Stomach (tissue), 8 donors: ENCODE measurements at regions not wholly inside any gene's neighbourhood (a gene's known extent, or its start where the extent isn't known, plus 50 kb on each side); places are given as distances from the start of the nearest gene placed in this dataset.

Experiments
- DNase-seq, 2 donors: peaks; one replicate each; pipeline versions ENCODE4 v3.0.0 to v3.0.0-alpha.2; 2013 to 2019
- H3K27ac ChIP-seq, 5 donors: fragments of 200-600 bp in 4 of 5; sonication (generic) in 4 of 5; one replicate each; pipeline ENCODE4 v1.5.1; 2013 to 2019; ENCODE audit warnings: mild to moderate bottlenecking in 1 of 5, moderate library complexity in 1 of 5
- H3K27me3 ChIP-seq, 3 donors: fragments of 200-600 bp; sonication (generic); one replicate each; pipeline ENCODE4 v1.5.1; 2017 to 2019; ENCODE audit warnings: mixed run types in 1 of 3
- H3K36me3 ChIP-seq, 4 donors: fragments of 200-600 bp; sonication (generic); 1 replicate in 3 of 4; 2 replicates in 1 of 4; pipeline ENCODE4 v1.5.1; 2016 to 2019
- H3K4me1 ChIP-seq, 4 donors: fragments of 200-600 bp; sonication (generic); one replicate each; pipeline ENCODE4 v1.5.1; 2016 to 2019
- H3K4me3 ChIP-seq, 4 donors: fragments of 200-600 bp; sonication (generic) in 3 of 4; one replicate each; pipeline ENCODE4 v1.5.1; 2016 to 2019; ENCODE audit warnings: mild to moderate bottlenecking in 1 of 4
- H3K9me3 ChIP-seq, 4 donors: fragments of 200-600 bp; sonication (generic); one replicate each; pipeline ENCODE4 v1.5.1; 2016 to 2019
- EP300 ChIP-seq: sonication (generic); formaldehyde crosslinking; IDR thresholded peaks from one replicate; pipeline ENCODE4 v1.6.1; 2017; ENCODE audit warnings: antibody characterized with exemption
- POLR2A ChIP-seq, 4 donors: fragments of 450-650 bp; IDR thresholded peaks; one replicate each; pipeline ENCODE4 v1.6.1; 2016; ENCODE audit warnings: antibody characterized with exemption in 4 of 4, control low read depth in 2 of 4, mild to moderate bottlenecking in 1 of 4, moderate library complexity in 1 of 4
- POLR2AphosphoS5 ChIP-seq, 3 donors: sonication (generic); formaldehyde crosslinking; IDR thresholded peaks; one replicate each; pipeline ENCODE4 v1.6.1; 2016; ENCODE audit warnings: antibody characterized with exemption in 3 of 3
- WGBS, 5 donors: extraction: QIAGEN DNeasy Blood & Tissue Kit in 3 of 5; methylation state at CpG; one replicate each; pipeline versions ENCODE4 v1.1.5 to v1.1.7; 2013 to 2018; 5-methylcytosine and 5-hydroxymethylcytosine counted together
- intact Hi-C: fragments of 100-400 bp; cut with DNase I; formaldehyde crosslinking; loops from one replicate; pipeline ENCODE4 v1.15.1; 2023; ENCODE audit warnings: low total_unique reads
- TF ChIP-seq, protein P1 (sequence below), 7 experiments: fragments of 450-650 bp in 4 of 7; fragments of 200-600 bp in 3 of 7; sonication (generic) in 3 of 7; IDR thresholded peaks; one replicate each; pipeline ENCODE4 v1.5.1; 2016 to 2019; ENCODE audit warnings: antibody characterized with exemption in 7 of 7, control low read depth in 2 of 7, mild to moderate bottlenecking in 1 of 7
- donor health status: healthy with polysubstance abuse.
- donor health status: Bipolar disorder and iron deficiency.
- donor health status: healthy.

DNA sequence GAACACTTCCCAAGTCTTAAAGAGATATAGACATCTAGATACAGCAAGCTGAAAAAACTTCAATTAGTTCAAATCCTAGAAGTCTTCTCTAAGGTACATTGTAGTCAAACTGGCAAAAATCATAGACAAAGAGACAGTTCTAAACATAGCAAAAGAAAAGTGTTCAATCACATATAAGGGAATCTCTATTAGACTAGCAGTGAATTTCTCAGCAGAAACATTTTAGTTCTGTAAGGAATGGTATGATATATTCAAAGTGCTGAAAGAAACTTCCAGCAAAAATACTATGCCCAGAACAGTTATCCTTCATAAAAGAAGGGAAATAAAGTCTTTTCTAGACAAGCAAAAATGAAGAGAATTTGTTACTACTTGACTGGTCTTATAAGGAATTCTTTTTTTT lies 186.3 kb upstream of the SYNCRIP start:
- intact Hi-C loops, result no loop called here
- H3K9me3 ChIP-seq, result peaks cover 5 to 41% (median 29%) of the 10 kb centered on the region in 4 donors

DNA sequence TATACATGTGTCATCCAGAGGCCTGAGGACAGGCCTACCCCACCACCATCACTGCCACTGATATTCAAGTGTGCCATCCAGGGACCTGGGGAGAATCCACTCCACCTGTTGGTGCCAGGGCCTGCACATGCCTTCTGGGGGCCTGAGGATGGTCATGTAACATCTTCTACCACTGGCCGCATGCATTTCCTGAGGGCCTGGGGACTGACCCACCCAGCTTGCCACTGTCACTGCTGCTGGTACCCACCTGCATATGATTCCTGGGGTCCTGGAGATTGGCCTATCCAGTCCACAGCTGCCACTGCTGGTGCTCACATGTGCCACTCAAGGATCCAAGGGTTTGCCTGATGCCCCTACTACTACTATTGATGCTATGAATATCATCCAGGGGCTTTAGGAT lies 184.3 kb upstream of the SYNCRIP start:
- Histone ChIP-seq H3K4me3 (no peak overlapping the region), H3K36me3 (no peaks in the 10 kb centered on the region), H3K4me1 (no peaks in the 10 kb centered on the region), H3K27ac (no peak overlapping the region), H3K27me3 (no peaks in the 10 kb centered on the region), H3K9me3 (peaks cover 5 to 52% (median 30%) of the 10 kb centered on the region in 4 donors)
- WGBS, 5 donors, result 94 to 100% (median 100%) methylated on average over 1 of the region's 1 CpG; no CpG with 5 or more reads in 1 of the 5 donors
- DNase-seq, result no peak
- TF ChIP-seq, protein P1, sequence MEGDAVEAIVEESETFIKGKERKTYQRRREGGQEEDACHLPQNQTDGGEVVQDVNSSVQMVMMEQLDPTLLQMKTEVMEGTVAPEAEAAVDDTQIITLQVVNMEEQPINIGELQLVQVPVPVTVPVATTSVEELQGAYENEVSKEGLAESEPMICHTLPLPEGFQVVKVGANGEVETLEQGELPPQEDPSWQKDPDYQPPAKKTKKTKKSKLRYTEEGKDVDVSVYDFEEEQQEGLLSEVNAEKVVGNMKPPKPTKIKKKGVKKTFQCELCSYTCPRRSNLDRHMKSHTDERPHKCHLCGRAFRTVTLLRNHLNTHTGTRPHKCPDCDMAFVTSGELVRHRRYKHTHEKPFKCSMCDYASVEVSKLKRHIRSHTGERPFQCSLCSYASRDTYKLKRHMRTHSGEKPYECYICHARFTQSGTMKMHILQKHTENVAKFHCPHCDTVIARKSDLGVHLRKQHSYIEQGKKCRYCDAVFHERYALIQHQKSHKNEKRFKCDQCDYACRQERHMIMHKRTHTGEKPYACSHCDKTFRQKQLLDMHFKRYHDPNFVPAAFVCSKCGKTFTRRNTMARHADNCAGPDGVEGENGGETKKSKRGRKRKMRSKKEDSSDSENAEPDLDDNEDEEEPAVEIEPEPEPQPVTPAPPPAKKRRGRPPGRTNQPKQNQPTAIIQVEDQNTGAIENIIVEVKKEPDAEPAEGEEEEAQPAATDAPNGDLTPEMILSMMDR (IDR thresholded peaks at IDR 0.05), result no peak
- TF ChIP-seq POLR2A (IDR thresholded peaks at IDR 0.05) (no peak), POLR2AphosphoS5 (IDR thresholded peaks at IDR 0.05) (no peak), EP300 (no peak)
- intact Hi-C loops, result no loop called here

More for the DNA sequence above, 186.3 kb upstream of the SYNCRIP start:
- H3K36me3 ChIP-seq, result no peaks in the 10 kb centered on the region
- H3K4me1 ChIP-seq, result no peaks in the 10 kb centered on the region
- TF ChIP-seq, protein P1 (IDR thresholded peaks at IDR 0.05), result no peak
- TF ChIP-seq EP300 (no peak), POLR2A (IDR thresholded peaks at IDR 0.05) (no peak)
- H3K27me3 ChIP-seq, result no peaks in the 10 kb centered on the region
- DNase-seq, result no peak
- no peak overlapping the region for H3K27ac ChIP-seq
- no peak overlapping the region for H3K4me3 ChIP-seq

DNA sequence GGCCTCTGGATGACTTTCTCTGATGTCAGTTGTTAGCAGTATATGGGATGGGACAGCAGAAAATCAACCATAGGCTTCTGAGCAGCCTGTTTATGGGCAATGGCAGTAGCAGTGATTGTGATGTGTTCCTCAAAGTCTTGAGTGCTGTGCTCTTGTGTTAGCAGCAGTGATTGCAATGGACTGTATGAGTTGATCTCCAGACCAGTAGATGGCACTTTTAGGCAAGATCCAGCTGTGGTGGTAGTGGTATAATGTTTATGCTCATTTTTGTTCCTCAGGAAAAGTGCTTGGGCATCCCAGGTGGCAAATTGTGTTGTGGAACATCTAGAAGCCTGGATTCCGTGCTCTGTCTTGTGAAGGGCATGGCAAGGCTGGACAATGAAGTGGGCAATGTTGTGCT lies 181.6 kb upstream of the SYNCRIP start:
- no peak for TF ChIP-seq POLR2A (IDR thresholded peaks at IDR 0.05)
- TF ChIP-seq, protein P1 (IDR thresholded peaks at IDR 0.05), result no peak
- no peak for TF ChIP-seq POLR2AphosphoS5 (IDR thresholded peaks at IDR 0.05)
- no peak for TF ChIP-seq EP300
- Histone ChIP-seq H3K4me1 (no peaks in the 10 kb centered on the region), H3K27ac (no peak overlapping the region), H3K36me3 (no peaks in the 10 kb centered on the region), H3K9me3 (peaks cover 5 to 54% (median 31%) of the 10 kb centered on the region in 4 donors), H3K27me3 (no peaks in the 10 kb centered on the region), H3K4me3 (no peak overlapping the region)
- 57 to 94% (median 69%) methylated on average over 1 of the region's 1 CpG for whole genome bisulfite sequencing, 5 donors
- intact Hi-C loops, result no loop called here
- no peak for DNase-seq

DNA sequence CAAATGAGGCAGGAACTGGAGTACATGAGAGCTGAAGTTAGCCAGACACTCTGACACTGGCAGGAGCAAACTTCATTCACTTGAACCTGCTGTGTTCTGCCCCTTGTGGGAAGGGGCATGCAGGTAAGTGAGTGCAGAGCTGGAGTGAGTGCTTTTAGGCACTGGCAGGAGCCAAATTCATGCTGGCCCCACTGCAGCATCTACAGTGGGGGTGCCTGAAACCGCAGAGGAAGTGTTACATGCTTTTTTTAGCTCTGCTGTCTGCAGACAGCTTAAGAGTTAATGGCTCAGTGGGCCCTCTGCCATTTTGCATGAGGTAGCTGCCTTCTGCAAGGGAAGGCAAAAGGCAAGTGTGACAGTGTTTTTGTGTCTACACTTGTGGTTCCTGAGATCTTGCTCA lies 167.9 kb upstream of the SYNCRIP start:
- 50 to 82% (median 55%) methylated on average over 1 of the region's 1 CpG for WGBS, 5 donors
- Histone ChIP-seq H3K27ac (no peak overlapping the region), H3K36me3 (no peaks in the 10 kb centered on the region), H3K4me1 (no peaks in the 10 kb centered on the region), H3K4me3 (no peak overlapping the region), H3K27me3 (no peaks in the 10 kb centered on the region), H3K9me3 (peaks cover 8 to 48% (median 29%) of the 10 kb centered on the region in 4 donors)
- intact Hi-C loops, result no loop called here
- TF ChIP-seq POLR2A (IDR thresholded peaks at IDR 0.05) (no peak), POLR2AphosphoS5 (IDR thresholded peaks at IDR 0.05) (no peak), EP300 (no peak)
- TF ChIP-seq, protein P1 (IDR thresholded peaks at IDR 0.05), result no peak
- DNase-seq, result no peak
